ENCODE measurements at regions not wholly inside any gene's neighbourhood (a gene's known extent, or its start where the extent isn't known, plus 50 kb on each side); places are given as distances from the start of the nearest gene placed in this dataset.
"Not testable (repeated sequence)": the region's sequence is repeated elsewhere in the genome, so short reads cannot be mapped to it uniquely, and the experiment has no call there.

DNA sequence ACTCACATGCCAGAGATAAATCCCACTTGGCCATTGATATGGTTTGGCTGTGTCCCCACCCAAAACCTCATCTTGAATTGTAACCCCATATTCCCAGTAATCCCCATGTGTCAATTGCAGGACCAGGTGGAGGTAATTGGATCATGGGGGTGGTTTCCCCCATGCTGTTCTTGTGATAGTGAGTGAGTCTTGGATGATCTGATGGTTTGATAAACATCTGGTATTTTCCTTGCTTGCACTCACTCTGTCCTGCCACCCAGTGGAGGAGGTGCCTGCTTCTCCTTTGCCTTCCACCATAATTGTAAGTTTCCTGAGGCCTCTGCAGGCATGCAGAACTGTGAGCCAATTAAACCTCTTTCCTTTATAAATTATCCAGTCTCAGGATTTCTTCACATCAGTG lies 50.4 kb upstream of the B3GAT2 start:
- not testable (repeated sequence) for DNase-seq

DNA sequence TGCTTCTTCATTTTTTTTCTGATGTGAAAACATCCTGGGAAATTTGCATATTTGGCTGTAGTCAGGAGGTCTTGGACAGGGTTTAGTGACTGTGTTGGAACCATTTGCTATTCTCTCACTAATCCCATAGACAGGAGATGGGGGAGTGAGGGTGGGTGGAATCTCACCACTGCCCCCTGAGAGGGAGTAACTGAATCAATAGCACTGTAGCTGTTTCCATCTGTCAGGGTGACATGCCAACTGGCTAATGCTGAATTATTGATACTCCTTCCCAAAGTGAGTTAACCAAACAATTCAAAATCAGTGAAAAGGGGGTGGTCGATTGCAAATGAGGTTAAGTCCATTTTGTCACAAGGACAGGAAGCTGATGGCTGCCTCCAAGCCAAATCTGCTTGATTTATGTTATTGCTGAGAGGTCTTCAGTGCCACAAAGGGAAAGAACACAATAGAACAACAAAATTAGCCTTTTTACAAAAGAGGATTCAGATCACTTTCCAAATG lies 55.1 kb upstream of the B3GAT2 start:
- DNase-seq, result no peak

DNA sequence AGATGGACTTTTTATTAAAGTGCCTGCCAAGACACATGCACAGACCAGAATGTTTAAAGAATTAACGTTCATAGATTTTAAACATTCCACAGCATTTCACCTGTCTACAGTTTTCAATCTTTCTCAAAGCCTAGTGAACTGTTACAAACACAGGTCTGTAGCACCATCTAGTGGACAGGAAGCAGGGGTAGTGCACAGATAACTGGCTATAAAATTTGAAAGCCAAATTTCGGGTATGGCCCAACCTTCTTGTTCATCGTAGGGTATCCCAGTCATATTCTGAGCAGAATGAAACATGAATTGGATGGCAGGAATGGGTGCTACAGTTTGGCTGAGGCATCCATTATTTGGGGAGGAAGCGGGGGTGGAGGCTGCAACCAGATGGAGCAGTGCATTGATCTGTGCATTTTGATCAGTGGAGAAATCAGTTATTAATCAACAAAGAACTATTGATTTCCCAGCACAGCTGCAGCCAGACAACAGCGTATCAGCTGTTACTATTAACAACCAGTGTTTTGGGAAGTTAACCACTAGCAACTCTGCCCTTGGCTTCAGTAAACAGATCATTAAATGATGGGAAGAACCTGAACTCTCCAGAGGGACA lies 56.1 kb upstream of the B3GAT2 start:
- peak; percentile 70 for DNase-seq

DNA sequence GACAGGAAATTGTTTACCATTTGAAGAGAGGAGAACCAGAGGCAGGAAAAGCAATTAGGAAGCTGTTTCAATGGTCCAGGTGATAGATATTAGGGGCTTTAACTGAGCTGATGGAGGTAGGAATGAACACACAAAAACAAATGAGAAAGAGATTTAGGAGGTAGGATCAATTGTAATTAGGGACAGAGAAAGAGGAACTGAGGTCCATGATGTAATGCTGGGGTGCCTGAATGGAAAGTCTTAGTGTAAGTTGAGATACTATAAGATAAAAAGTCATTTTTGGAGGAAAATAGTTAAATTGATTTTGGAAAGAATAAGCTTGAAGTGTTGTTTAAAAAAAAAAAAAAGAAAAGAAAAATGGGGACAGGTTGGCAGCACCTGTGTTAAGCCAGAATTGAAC lies 58.5 kb upstream of the B3GAT2 start:
- DNase-seq, result no peak

DNA sequence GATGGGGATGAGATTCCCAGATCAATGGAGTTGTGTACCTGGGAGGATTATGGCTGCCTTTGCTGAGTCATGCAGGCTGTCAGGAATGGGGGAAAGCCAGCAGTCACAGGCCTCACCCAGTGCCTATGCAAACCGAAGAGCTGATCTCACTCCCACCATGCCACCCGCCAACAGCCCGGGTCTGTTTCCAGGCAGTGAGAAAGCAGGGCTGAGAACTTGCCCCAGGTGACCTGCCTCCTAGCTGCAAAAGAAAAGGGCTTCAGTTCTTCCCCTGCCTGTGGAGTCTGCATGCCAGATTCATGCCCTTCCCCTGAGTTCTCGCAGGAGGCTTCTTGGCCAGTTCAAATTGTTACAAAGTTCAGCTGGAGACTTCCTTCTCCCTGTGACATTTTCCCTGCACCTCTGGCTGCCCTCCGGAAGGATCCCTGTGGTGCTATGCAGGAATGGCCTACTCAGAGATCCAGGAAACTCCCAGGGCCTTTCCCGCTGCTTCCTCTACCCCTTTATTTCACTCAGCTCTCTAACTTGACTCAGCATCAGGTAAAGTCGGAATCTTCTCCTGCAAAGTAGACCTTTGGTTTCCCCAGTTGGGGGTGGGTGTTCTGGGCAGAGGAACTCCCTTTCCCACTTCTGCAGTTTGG lies 71.5 kb upstream of the B3GAT2 start:
- no peak for DNase-seq

DNA sequence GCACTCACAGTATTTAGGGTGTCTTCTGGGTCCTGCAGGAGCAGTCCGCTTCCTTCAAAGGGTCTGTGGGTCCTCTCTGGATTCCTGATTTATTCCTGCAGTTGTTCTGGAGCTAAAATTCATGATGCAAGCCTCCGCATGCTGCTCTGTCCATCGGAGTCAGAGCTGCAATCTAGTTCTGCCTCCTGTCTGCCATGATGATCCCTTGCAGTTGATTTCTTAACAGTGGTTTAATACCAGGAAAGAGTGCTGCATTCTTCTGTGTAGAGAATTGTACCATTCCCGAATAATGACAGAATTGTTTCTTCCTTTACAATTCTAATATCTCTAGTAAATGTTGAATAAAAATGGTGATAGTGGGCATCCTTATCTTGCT lies 72.0 kb upstream of the B3GAT2 start:
- no peak for DNase-seq

DNA sequence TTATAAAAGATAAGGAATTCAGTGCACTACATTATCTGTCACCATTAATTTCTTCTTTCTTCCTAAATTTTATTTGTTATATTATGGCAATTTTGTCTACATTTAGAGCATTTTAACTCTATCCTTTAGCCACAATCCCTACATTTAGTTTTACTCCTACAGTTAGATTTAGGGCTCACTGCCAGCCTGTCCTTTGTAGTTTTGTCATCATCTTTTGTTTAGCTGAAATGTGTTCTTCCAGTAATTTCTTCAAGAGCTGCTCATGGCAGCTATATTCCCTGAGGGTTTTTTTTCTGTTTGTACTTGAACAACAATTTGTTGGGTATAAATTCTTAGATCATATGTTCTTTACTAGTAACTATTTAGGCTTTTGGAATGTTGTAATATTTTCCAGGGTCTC lies 72.7 kb upstream of the B3GAT2 start:
- DNase-seq, result no peak

DNA sequence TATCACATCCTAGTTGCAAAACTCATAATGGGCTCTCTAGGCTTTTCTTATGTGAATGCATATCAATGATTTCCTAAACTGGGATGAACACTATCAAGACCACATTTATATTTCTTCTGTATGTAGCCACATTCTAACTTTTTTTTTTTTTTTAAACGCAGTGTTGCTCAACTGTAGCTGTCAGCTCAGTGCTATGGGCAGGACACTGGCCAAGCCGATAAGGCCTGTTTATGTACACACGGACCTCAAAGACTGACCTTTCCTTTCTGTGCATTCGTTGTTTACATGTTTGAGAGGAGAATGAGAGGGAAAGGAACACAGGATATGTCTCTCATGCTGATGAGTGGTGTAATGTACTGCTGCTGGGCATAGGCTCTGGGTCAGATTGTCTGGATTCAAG lies 75.1 kb upstream of the B3GAT2 start:
- DNase-seq, result no peak

DNA sequence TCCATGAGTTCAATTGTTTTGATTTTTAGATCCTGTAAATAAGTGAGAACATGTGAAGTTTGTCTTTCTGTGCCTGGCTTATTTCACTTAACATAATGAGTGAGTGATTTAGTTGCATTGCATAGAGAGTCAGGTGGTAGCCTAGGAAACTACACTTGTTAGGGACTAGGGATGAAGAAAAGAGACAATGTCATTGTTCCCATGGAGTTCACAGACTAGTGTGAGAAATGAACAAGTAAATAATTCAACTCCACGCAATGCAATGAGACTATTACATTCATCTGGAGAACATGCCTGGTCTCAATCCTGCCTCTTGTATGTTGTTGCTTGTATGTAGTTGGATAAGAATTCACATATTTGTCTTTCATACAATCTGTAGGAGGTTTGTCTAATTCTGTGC lies 76.3 kb upstream of the B3GAT2 start:
- no peak for DNase-seq

DNA sequence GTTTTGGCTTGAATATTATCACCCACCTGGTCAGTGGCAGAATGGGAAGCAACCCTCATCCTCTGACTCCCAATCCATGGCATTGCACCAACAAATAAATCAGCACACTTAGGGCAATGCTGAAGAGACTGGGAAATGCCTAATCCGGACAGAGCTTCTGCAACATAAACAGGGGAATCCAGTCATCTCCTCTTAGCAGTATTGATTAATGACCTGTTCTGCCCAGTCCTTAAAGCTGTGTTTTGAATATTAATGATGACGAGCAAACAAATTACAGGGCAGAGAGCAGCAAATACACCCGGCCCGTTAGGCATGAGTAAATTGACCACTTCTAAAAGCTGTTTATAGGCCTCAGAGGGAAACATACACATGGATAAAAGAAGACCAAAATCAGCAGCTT lies 77.0 kb upstream of the B3GAT2 start:
- DNase-seq, result no peak

DNA sequence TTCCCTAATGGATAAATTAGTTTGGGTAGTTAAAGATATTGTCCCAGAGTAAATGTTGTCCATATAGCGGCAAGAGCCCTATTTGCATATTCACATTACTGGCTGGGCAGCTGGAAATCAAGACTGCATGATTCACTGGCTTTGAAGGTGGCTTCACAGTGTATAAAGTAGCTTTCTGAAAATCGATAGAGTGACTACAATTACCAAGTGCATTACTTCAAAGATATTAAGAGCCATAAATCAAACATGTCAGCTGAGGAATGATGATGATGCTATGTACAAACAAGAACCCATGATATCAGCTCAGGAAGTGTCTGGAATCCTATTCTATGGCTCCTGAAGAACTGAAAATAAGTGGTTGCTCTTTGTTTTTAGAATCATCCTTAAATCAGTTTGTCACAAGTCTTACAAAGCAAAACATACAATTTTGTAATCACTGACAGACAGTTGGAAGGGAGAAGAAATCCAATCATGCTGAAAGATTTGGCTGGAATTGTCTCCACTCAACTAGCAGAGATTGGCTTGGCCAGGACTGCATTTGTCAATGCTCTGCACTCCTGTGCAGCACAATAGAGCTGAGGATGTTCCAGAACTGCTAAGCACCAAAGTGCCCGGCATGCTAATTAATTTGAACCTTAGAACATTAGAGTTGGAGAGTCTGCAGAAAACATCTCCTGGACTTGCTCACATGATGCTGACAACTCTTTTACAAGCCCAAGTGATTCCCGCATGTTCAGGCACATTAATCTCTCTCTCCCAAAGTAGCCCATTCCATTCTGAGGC lies 77.9 kb upstream of the B3GAT2 start:
- no peak for DNase-seq

DNA sequence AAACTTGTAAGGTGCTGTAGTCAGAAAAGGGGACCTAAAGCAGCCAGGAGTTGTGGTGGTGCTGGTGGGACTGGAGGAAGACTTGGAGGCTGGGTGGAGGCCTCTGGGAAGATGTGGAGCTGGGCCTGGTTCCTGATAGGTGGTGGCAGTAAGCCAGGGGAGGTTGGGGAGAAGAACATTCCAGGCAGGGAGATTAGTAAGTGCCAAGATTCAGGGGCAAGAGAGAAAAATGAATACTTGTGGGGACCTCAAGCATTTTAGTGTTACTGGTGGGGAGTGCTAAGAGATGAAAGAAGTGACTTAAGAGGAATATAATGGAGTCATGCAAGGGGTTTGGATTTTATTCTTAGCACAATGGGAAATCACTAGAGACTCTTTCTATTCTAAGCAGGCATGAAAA lies 79.0 kb upstream of the B3GAT2 start:
- no peak for DNase-seq

DNA sequence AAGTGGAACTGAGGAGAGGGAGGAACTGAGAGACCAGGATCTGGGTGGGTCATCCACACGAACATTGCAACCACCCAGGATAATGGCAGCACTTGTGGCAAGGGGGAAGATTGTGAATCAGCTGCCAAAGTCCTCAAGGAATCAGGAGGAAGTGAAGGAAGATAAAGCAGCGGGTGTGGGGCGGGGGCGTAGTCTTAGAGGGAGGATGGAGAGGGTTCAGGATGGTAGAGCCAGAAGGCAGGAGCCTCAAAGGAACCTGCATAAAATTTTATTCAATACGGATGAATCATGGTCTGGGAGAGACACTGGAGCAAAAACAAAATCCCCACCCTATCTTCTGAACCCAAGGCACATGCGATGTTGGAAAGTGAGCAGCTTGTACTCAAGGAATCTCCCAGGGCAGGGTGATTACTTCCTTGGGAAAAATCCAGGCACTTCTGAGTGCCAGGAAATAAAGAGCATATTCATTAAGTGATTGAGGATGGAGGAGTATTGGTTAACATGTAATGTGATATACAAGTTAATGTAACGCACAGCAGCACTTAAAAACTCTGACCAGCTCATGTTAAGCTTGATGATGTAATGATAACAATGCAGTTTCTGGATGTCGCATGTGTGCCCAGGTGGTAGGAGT lies 82.0 kb upstream of the B3GAT2 start:
- no peak for DNase-seq

DNA sequence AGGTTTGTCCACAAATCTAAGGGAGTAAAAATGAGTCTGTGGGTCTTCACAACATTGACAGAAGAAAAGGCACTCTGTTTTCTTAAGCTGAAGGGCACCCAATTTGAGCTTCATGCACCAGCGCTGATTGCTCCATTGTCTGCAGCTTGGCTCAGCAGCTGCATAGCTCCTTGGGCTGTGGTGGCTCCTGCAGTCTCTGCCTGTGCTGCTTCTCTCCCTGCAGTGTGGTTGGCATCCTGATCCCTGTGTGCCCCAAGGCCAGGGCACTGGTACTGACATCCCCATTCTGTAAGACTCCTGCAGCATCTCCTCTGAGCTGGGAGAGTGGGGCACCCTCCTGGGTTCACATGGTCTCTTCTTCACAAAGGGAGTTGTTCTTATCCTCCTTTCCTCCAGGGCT lies 83.2 kb upstream of the B3GAT2 start:
- DNase-seq, result no peak

DNA sequence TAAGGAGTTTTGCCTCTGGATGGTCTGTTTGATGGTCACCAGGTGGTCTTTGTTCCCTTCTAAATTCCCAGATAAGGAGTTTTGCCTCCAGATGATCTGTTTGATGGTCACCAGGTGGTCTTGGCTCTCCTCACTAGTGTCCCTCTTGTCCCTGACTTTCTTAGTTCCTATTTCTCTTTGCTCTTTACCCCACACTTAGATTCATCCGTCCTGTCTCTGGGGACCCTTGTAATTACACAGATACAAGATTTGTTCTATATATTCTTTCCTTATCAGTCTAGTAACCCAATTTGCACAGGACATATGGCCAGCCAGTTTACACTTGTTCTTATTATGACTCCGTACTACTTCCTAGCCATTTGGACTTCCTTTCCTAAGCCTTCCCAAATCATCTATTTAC lies 84.0 kb upstream of the B3GAT2 start:
- no peak for DNase-seq

DNA sequence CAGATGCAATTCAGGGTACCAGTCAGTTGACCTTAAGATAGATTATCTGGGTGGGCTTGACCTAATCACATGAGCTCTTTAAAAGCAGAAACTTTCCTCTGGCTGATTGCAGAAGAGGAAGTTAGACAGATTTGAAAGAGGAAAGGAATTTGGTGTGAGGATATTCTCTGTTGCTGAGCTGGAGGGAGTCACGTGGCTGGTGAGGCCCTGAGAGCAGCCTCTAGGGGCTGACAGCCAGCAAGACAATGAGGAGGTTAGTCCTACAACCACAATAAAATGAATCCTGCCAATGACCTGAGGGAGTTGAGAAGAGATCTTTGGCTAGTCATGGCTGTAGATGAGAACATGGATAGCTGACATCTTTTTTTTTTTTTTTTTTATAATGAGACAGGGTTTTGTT lies 87.0 kb upstream of the B3GAT2 start:
- DNase-seq, result no peak

DNA sequence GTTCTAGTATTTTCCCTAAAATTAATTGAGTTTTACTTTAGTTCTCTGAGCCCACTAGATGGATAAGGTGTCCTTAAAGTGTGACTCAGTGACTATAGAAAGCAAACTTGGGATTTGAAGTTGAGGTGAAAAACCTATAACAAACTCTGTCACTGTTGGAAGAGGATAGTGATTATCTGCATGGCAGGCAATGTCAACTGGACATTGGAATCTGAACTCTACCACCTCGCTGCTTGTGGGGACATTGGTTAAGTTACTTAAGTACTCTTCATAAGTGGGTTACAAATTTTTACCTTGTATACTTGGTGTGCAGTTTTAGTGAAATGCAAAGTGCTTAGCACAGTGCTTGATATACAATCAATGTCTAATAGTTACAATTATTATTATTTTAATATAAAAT lies 87.9 kb upstream of the B3GAT2 start:
- no peak for DNase-seq

DNA sequence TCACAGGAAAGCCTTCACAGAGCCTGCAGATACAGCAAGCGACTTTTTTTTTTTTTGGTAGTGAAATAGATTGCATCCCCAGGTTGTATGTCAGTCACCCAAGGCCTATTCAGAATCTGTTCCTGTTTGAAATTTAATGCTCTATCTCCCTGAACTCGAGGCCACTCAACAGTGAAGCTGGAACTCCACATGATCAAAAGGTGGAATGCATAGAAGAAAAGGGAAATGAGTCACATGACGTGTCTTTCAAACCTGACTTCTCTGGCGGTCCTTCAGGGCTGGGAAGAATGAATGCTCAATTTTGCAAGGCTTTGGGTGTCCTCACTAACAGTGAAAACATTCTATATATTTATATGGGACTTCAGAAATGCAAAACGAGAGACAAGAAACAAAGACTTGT lies 88.4 kb upstream of the B3GAT2 start:
- no peak for DNase-seq

DNA sequence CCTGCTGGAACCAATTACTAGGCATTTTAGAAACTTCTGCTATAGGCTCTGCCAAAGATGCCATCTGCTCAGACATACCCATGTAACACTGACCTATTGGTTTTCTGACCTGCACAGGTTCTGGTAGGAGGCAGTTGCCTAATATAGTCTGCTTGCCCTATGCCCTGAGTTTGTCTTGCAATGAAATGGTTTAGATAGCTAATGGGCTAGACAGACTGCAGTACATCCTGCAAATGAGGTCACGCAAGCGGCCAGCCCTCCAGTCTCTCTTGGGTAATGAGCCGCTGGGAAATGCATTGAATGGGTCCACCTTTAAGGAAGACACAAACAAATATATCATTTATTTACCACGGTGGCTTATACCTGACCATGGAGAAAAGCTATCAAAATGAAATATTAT lies 90.6 kb upstream of the B3GAT2 start:
- DNase-seq, result no peak

DNA sequence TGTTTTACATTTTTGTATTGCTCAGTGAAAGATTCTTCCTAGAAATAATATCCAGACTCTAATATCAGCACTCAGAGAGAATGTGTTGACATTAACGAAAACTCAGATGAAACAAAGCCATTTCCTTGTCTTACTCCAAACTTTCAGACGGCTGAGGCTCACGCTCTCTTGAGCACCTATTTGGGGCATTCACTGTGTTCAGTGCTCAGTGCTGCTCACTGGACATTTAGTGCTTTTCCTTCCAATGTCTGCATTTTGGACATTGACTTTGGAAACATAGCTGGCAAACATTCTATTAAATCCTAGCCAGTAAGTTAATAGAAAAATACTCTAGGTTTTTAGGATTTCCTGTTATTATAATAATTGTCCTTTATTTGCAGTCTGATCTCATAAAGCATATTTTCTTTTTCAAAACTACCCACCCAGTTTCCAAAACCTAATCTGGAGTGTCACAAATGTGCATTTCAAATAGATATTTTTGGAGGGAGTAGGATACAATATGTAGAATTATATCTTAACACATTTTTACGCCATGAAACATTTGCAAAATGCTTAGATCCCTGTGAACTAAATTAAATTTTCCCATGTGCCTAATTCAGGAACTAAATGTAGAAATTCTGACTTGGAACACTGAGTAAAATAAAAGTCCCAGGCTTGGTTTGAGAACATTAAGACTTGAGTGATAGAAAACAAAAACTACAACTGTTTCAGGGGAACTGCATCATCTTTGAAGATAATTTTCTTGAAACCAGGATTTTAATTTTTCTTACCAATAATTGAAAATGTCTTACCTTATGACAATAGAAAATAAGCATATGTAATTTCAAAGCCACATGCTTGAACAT lies 91.7 kb upstream of the B3GAT2 start:
- DNase-seq, result no peak

DNA sequence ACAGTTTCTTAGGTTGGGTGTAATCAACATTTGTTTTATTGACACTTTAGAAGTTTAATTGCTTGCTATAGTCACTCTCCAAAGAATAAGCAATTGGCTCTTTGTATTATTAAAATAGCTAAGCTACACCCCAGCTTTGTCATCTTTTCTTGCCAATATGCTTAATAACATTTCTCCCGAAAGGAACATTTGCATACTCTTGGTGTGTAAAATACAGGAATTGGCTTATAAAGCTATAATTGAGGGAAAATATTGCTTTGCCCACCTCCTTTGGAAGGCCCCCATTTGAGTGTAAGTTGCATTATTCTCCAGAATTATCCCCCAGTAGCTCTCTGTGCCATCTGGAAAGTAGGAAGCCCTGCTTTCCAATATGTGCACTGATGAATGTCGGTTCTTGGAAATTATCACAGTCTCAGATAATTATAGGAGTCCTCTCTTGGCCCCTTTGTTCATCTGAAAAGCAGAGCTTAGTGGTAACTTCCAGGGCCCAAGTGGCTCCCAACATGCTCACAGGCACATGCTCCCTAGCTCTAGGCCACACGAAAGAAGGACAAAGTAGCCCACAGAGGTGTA lies 92.4 kb upstream of the B3GAT2 start:
- no peak for DNase-seq

DNA sequence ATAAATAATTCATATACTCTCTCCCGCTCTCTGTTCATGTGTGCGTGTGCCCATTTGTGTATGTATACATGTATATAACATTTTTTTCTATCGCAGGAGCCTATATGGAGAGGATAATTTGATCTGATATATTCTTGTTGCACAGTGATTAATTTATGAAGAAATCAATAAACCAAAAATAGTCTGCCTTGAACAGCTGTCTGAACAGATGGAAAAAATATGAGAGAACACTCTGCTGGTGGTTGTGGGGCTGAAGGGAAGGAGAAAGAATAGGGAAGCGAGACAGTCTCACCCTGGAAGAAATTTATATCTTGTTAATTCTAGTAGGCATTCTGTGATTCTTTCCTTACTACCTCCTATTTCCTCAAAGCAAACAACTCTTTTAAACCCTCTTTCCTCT lies 96.6 kb upstream of the B3GAT2 start:
- no peak for DNase-seq
